ENCODE measurements at regions not wholly inside any gene's neighbourhood (a gene's known extent, or its start where the extent isn't known, plus 50 kb on each side); places are given as distances from the start of the nearest gene placed in this dataset.

DNA sequence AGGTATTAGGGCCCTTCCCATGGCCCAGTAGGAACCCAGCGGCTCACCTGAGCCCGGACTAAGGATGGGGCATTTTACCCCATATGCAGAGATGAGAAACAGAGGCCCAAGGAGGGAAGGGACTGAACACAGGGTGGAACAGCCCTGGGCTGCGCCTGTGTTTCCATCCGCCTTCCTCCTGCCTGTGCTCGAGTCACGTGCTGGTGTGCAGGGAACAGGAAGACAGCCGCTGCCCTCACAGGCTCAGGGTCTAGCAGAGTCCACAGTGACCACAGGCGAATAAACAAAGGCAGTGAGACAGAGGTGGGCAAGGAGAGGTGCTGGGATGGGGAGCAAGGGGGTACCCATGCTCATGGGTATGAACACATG lies 129.4 kb downstream of the C9orf50 start:
- DNase-seq: no peak
- H3K27me3 ChIP-seq (ENCODE audit: control insufficient read depth in 3 of 3, insufficient read depth in 3 of 3, low read length in 2 of 3): no peaks in the 10 kb centered on the region
- TF ChIP-seq, protein P1, sequence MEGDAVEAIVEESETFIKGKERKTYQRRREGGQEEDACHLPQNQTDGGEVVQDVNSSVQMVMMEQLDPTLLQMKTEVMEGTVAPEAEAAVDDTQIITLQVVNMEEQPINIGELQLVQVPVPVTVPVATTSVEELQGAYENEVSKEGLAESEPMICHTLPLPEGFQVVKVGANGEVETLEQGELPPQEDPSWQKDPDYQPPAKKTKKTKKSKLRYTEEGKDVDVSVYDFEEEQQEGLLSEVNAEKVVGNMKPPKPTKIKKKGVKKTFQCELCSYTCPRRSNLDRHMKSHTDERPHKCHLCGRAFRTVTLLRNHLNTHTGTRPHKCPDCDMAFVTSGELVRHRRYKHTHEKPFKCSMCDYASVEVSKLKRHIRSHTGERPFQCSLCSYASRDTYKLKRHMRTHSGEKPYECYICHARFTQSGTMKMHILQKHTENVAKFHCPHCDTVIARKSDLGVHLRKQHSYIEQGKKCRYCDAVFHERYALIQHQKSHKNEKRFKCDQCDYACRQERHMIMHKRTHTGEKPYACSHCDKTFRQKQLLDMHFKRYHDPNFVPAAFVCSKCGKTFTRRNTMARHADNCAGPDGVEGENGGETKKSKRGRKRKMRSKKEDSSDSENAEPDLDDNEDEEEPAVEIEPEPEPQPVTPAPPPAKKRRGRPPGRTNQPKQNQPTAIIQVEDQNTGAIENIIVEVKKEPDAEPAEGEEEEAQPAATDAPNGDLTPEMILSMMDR (IDR thresholded peaks at IDR 0.05; ENCODE audit: control extremely low read depth, extremely low read depth): no peak
- peak overlapping the region in 1 of 2 donors; percentile 98 for H3K27ac ChIP-seq (ENCODE audit: low read depth in 1 of 2, low read length in 1 of 2)
- H3K4me1 ChIP-seq (ENCODE audit: control insufficient read depth in 5 of 5, insufficient read depth in 5 of 5, low read length in 5 of 5): peaks cover 3 to 62% (median 25%) of the 10 kb centered on the region in 5 donors
- no peak overlapping the region for H3K4me3 ChIP-seq
- ATAC-seq (ENCODE audit: insufficient read depth, low FRiP score): no peak
- H3K9ac ChIP-seq (ENCODE audit: insufficient read depth in 1 of 2, low read length in 2 of 2): no peak overlapping the region
- peaks cover 0 to 8% (median 2%) of the 10 kb centered on the region in 4 donors for H3K36me3 ChIP-seq (ENCODE audit: control insufficient read depth in 4 of 4, insufficient read depth in 4 of 4, low read length in 4 of 4)
- 31 to 52% methylated on average over 8 of the region's 8 CpGs for WGBS, 2 donors
- no peaks in the 10 kb centered on the region for H3K9me3 ChIP-seq (ENCODE audit: control insufficient read depth in 4 of 4, insufficient read depth in 3 of 4, low read length in 3 of 4)

DNA sequence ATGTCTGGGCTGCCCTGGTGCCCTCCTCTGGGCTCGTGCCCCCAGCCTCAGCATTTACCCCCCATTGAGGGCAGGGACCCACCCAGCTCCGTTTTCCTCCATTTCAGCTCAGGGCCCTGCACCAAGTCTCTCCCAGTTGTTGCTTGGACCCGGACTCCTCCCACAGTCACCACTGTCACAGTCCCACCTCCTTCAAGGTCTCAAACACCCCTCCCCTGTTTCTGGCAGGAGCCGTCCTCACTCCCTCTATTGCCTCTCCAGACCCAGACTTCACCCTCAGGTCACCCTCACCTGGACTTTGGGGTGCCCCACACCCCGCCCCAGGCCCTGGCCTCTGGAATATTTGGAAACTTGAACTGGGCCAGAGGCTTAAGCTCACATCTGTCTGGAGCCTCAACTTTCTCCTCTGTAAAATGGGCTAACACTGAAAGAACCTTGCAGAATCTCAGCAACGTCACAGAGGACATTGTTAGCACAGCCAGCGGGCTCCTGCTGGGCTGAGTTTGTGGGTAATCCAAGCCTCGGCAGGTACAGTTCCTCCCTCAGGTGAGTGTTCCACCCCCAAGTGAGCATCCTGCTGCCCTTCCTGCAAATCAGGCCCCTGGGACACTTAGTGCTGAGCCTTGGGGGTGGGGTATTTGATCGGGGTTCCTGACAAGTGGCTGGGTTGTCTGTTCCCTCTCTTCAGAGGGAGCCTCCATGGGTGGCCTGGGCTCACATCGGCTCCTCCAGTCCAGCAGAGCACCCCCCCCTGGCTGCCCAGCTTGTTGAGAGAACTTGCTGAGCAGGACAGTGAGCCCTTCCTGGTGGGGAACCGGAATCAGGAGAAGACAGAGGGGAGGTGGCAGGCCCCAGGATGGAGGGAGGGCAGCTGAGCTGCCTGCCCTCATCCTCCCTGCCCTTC lies 130.1 kb downstream of the C9orf50 start:
- H3K9me3 ChIP-seq (ENCODE audit: control insufficient read depth in 4 of 4, insufficient read depth in 3 of 4, low read length in 3 of 4): no peaks in the 10 kb centered on the region
- H3K27me3 ChIP-seq (ENCODE audit: control insufficient read depth in 3 of 3, insufficient read depth in 3 of 3, low read length in 2 of 3): no peaks in the 10 kb centered on the region
- ATAC-seq (ENCODE audit: insufficient read depth, low FRiP score): no peak
- H3K27ac ChIP-seq (ENCODE audit: low read depth in 1 of 2, low read length in 1 of 2): peak overlapping the region; percentile 95 to 98
- H3K4me1 ChIP-seq (ENCODE audit: control insufficient read depth in 5 of 5, insufficient read depth in 5 of 5, low read length in 5 of 5): peaks cover 3 to 63% (median 29%) of the 10 kb centered on the region in 5 donors
- H3K4me3 ChIP-seq: peak overlapping the region; percentile 45
- 52 to 70% methylated on average over 11 of the region's 11 CpGs for WGBS, 2 donors
- TF ChIP-seq, protein P1 (IDR thresholded peaks at IDR 0.05; ENCODE audit: control extremely low read depth, extremely low read depth): no peak
- DNase-seq: peak in 2 of 3 donors; percentile 51 to 54
- H3K9ac ChIP-seq (ENCODE audit: insufficient read depth in 1 of 2, low read length in 2 of 2): peak overlapping the region in 1 of 2 donors; percentile 67
- H3K36me3 ChIP-seq (ENCODE audit: control insufficient read depth in 4 of 4, insufficient read depth in 4 of 4, low read length in 4 of 4): peaks cover 0 to 8% (median 2%) of the 10 kb centered on the region in 4 donors

- peak overlapping the region; percentile 45 for H3K4me3 ChIP-seq
- peak overlapping the region in 1 of 2 donors; percentile 67 for H3K9ac ChIP-seq (ENCODE audit: insufficient read depth in 1 of 2, low read length in 2 of 2)
- peaks cover 0 to 8% (median 2%) of the 10 kb centered on the region in 4 donors for H3K36me3 ChIP-seq (ENCODE audit: control insufficient read depth in 4 of 4, insufficient read depth in 4 of 4, low read length in 4 of 4)
- DNase-seq (no peak), ATAC-seq (ENCODE audit: insufficient read depth, low FRiP score) (no peak)
- H3K27me3 ChIP-seq (ENCODE audit: control insufficient read depth in 3 of 3, insufficient read depth in 3 of 3, low read length in 2 of 3): no peaks in the 10 kb centered on the region
- TF ChIP-seq, protein P1 (IDR thresholded peaks at IDR 0.05; ENCODE audit: control extremely low read depth, extremely low read depth): no peak
- H3K4me1 ChIP-seq (ENCODE audit: control insufficient read depth in 5 of 5, insufficient read depth in 5 of 5, low read length in 5 of 5): peaks cover 3 to 62% (median 28%) of the 10 kb centered on the region in 5 donors
- no peaks in the 10 kb centered on the region for H3K9me3 ChIP-seq (ENCODE audit: control insufficient read depth in 4 of 4, insufficient read depth in 3 of 4, low read length in 3 of 4)
- H3K27ac ChIP-seq (ENCODE audit: low read depth in 1 of 2, low read length in 1 of 2): peak overlapping the region; percentile 95 to 98
- WGBS, 2 donors: 48 to 72% methylated on average over 15 of the region's 15 CpGs
Measured at GRCh38 chr9:129489838-129490582, 130.9 kb downstream of the C9orf50 start.

All from lung (tissue), 11 donors.